Progenitor cell of endocrine pancreas (in vitro differentiated cells): ENCODE measurements at regions not wholly inside any gene's neighbourhood (a gene's known extent, or its start where the extent isn't known, plus 50 kb on each side); places are given as distances from the start of the nearest gene placed in this dataset.
A peak's percentile ranks its signal among the peaks of the same experiment; 100 is the strongest.

Experiments
- DNase-seq: peaks from one replicate; pipeline ENCODE4 v3.0.0; 2021; ENCODE audit warnings: low spot score; ENCODE audit not compliant: unreplicated experiment
- H3K27ac Mint-ChIP-seq: 2 replicates; pipeline ENCODE4 v1.8.0; 2021; ENCODE audit warnings: mild to moderate bottlenecking, moderate library complexity, mixed read lengths
- H3K27me3 Mint-ChIP-seq: 2 replicates; pipeline ENCODE4 v1.8.0; 2021; ENCODE audit warnings: mixed read lengths
- H3K36me3 Mint-ChIP-seq: 2 replicates; pipeline ENCODE4 v1.8.0; 2022; ENCODE audit warnings: mixed read lengths; ENCODE audit not compliant: insufficient read depth
- H3K4me1 Mint-ChIP-seq: 2 replicates; pipeline ENCODE4 v1.8.0; 2021; ENCODE audit warnings: low read depth, mixed read lengths
- H3K4me3 Mint-ChIP-seq: 2 replicates; pipeline ENCODE4 v1.8.0; 2021; ENCODE audit warnings: low read depth, mild to moderate bottlenecking, moderate library complexity, mixed read lengths
- H3K9me3 Mint-ChIP-seq: 2 replicates; pipeline ENCODE4 v1.8.0; 2021; ENCODE audit warnings: low read depth, mixed read lengths
- TF ChIP-seq, protein P1 (sequence below): fragments of 200-600 bp; sonication (generic); IDR thresholded peaks from one replicate; pipeline ENCODE4 v1.5.0; 2021; ENCODE audit warnings: antibody characterized with exemption, mild to moderate bottlenecking; ENCODE audit not compliant: unreplicated experiment

DNA sequence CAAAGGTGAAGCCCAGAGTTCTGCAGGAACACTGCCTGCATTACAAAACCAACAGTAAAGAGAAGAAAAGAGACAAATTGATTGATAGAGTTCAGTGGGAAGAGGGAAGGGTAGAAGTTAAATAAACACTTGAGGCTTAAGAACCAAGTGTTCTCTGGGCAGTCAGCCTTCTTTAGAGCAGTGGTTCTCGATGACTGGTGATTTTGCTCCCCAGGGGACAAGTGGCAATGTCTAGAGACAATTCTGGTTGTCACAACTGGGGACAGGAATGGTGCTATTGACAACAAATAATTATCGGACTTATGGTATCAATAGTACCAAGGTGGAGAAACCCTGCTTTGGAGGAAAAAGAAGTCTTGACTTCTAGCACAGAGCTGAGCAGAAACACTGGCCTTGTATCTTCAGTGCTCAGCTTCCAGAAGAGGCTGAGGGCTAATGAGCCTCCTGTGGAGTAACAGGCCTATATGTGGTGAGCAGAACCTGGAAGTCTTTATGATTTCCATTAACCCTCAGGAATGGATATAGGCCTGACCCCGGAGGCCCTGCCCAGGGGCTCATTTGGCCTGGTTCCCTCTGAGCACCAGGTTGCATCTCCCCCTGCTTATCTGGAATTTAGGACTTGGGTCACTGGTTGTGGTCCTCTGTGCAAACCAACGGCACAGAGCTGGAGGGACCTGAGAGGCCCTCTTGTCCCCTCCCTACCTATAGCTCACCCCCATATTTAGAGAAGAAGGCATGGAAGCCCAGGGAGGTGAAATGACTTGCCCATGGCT, 204.6 kb upstream of the PWP1 start:
- Mint-ChIP-seq H3K9me3 (no peaks in the 10 kb centered on the region), H3K4me1 (peaks cover 23% of the 10 kb centered on the region), H3K27me3 (peaks cover 9% of the 10 kb centered on the region), H3K4me3 (no peak overlapping the region), H3K36me3 (no peaks in the 10 kb centered on the region), H3K27ac (no peak overlapping the region)
- TF ChIP-seq, protein P1, sequence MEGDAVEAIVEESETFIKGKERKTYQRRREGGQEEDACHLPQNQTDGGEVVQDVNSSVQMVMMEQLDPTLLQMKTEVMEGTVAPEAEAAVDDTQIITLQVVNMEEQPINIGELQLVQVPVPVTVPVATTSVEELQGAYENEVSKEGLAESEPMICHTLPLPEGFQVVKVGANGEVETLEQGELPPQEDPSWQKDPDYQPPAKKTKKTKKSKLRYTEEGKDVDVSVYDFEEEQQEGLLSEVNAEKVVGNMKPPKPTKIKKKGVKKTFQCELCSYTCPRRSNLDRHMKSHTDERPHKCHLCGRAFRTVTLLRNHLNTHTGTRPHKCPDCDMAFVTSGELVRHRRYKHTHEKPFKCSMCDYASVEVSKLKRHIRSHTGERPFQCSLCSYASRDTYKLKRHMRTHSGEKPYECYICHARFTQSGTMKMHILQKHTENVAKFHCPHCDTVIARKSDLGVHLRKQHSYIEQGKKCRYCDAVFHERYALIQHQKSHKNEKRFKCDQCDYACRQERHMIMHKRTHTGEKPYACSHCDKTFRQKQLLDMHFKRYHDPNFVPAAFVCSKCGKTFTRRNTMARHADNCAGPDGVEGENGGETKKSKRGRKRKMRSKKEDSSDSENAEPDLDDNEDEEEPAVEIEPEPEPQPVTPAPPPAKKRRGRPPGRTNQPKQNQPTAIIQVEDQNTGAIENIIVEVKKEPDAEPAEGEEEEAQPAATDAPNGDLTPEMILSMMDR: no peak
- DNase-seq: no peak

DNA sequence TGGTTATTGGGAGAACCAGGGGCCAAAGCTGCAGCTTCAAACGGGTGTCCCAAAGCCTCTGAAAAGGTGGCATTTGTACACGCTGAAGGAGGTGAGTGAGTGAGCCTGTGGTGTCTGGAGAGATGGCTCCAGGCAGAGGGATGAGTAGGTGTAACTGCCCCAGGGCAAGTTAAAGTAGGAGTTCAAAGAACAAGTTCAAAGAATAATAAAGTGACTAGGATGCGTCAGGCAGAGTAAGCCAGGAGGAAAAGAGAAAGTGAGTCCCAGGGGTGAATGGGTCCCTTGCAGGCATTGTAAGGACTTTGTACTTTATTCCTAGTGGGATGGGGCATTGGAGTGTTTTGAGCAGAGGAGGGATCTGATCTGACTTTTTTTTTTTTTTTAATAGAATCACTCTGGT, 201.4 kb upstream of the PWP1 start:
- Mint-ChIP-seq H3K27ac (peak overlapping the region; percentile 6), H3K9me3 (no peaks in the 10 kb centered on the region), H3K27me3 (peaks cover 6% of the 10 kb centered on the region), H3K4me1 (peaks cover 24% of the 10 kb centered on the region), H3K36me3 (no peaks in the 10 kb centered on the region), H3K4me3 (no peak overlapping the region)
- TF ChIP-seq, protein P1: no peak
- DNase-seq: no peak

- DNase-seq: no peak
- TF ChIP-seq, protein P1: no peak
- H3K9me3 Mint-ChIP-seq: no peaks in the 10 kb centered on the region
- no peak overlapping the region for H3K4me3 Mint-ChIP-seq
- peaks cover 24% of the 10 kb centered on the region for H3K4me1 Mint-ChIP-seq
- H3K36me3 Mint-ChIP-seq: no peaks in the 10 kb centered on the region
- no peak overlapping the region for H3K27ac Mint-ChIP-seq
- peaks cover 3% of the 10 kb centered on the region for H3K27me3 Mint-ChIP-seq
These were observed 200.7 kb upstream of the PWP1 start for GRCh38 chr12:107484941-107485340.

DNA sequence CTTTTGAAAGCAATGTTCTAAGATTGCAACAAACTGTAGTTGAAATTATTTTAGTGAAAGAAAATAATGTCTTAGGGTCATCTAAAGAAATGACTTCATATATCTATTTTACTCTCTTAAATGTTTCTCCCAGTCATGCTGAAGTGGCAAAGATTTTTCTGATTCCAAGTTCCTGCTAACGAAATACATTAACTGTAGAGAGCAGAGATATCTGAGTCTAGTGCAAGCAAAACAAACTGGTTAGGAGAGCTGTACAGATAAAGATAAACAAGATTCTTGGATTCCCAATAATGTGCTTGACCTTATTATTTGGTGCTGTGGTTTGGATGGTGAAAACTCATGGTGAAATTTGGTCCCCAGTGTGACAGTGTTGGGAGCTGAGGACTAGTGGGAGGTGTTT, 199.9 kb upstream of the PWP1 start:
- no peak overlapping the region for H3K4me3 Mint-ChIP-seq
- DNase-seq: no peak
- H3K36me3 Mint-ChIP-seq: no peaks in the 10 kb centered on the region
- H3K27me3 Mint-ChIP-seq: peaks cover 3% of the 10 kb centered on the region
- H3K9me3 Mint-ChIP-seq: no peaks in the 10 kb centered on the region
- TF ChIP-seq, protein P1: no peak
- peaks cover 20% of the 10 kb centered on the region for H3K4me1 Mint-ChIP-seq
- peak overlapping the region; percentile 62 for H3K27ac Mint-ChIP-seq

- peak overlapping the region; percentile 62 for H3K27ac Mint-ChIP-seq
- peaks cover 18% of the 10 kb centered on the region for H3K4me1 Mint-ChIP-seq
- TF ChIP-seq, protein P1: no peak
- H3K27me3 Mint-ChIP-seq: peaks cover 3% of the 10 kb centered on the region
- no peak for DNase-seq
- H3K4me3 Mint-ChIP-seq: no peak overlapping the region
- no peaks in the 10 kb centered on the region for H3K9me3 Mint-ChIP-seq
- no peaks in the 10 kb centered on the region for H3K36me3 Mint-ChIP-seq
These were observed 199.3 kb upstream of the PWP1 start for GRCh38 chr12:107486140-107486892.
